ENCODE measurements at regions not wholly inside any gene's neighbourhood (a gene's known extent, or its start where the extent isn't known, plus 50 kb on each side); places are given as distances from the start of the nearest gene placed in this dataset.

DNA sequence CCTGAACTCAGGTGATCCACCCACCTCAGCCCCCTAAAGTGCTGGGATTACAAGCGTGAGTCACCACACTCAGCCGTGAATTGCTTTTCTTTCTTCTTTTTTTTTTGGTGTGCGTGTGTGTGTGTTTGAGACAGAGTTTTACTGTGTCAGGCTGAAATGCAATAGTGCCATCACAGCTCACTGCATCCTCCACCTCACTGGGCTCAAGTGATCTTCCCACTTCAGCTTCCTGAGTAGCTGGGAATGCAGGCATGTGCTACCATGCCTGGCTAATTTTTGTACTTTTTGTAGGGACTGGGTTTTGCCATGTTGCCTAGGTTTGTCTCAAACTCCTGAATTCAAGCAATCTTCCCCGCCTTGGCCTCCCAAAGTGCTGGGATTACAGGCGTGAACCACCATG is 113.7 kb upstream of the HAPLN1 start:
- BruUV-seq (replicated peaks), result no TSS peak
- TF ChIP-seq, protein P1, sequence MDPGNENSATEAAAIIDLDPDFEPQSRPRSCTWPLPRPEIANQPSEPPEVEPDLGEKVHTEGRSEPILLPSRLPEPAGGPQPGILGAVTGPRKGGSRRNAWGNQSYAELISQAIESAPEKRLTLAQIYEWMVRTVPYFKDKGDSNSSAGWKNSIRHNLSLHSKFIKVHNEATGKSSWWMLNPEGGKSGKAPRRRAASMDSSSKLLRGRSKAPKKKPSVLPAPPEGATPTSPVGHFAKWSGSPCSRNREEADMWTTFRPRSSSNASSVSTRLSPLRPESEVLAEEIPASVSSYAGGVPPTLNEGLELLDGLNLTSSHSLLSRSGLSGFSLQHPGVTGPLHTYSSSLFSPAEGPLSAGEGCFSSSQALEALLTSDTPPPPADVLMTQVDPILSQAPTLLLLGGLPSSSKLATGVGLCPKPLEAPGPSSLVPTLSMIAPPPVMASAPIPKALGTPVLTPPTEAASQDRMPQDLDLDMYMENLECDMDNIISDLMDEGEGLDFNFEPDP (CRISPR knock-in tag; IDR thresholded peaks at IDR 0.05), result no peak
- no peak for TF ChIP-seq NR1H2 (CRISPR knock-in tag; IDR thresholded peaks at IDR 0.05)
- TF ChIP-seq CREBBP (IDR thresholded peaks at IDR 0.05; ENCODE audit: low read depth, low read length), result no peak
- TF ChIP-seq ARID1B (IDR thresholded peaks at IDR 0.05), result no peak
- no peak for TF ChIP-seq NR2F6 (CRISPR knock-in tag; IDR thresholded peaks at IDR 0.05)
- no peak for TF ChIP-seq ZNF77 (CRISPR knock-in tag; IDR thresholded peaks at IDR 0.05)
- TF ChIP-seq, protein P2, sequence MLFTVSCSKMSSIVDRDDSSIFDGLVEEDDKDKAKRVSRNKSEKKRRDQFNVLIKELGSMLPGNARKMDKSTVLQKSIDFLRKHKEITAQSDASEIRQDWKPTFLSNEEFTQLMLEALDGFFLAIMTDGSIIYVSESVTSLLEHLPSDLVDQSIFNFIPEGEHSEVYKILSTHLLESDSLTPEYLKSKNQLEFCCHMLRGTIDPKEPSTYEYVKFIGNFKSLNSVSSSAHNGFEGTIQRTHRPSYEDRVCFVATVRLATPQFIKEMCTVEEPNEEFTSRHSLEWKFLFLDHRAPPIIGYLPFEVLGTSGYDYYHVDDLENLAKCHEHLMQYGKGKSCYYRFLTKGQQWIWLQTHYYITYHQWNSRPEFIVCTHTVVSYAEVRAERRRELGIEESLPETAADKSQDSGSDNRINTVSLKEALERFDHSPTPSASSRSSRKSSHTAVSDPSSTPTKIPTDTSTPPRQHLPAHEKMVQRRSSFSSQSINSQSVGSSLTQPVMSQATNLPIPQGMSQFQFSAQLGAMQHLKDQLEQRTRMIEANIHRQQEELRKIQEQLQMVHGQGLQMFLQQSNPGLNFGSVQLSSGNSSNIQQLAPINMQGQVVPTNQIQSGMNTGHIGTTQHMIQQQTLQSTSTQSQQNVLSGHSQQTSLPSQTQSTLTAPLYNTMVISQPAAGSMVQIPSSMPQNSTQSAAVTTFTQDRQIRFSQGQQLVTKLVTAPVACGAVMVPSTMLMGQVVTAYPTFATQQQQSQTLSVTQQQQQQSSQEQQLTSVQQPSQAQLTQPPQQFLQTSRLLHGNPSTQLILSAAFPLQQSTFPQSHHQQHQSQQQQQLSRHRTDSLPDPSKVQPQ (CRISPR knock-in tag; IDR thresholded peaks at IDR 0.05; ENCODE audit: borderline replicate concordance), result no peak
- TF ChIP-seq ZNF76 (CRISPR knock-in tag; IDR thresholded peaks at IDR 0.05; ENCODE audit: borderline replicate concordance), result no peak
- TF ChIP-seq, protein P3, sequence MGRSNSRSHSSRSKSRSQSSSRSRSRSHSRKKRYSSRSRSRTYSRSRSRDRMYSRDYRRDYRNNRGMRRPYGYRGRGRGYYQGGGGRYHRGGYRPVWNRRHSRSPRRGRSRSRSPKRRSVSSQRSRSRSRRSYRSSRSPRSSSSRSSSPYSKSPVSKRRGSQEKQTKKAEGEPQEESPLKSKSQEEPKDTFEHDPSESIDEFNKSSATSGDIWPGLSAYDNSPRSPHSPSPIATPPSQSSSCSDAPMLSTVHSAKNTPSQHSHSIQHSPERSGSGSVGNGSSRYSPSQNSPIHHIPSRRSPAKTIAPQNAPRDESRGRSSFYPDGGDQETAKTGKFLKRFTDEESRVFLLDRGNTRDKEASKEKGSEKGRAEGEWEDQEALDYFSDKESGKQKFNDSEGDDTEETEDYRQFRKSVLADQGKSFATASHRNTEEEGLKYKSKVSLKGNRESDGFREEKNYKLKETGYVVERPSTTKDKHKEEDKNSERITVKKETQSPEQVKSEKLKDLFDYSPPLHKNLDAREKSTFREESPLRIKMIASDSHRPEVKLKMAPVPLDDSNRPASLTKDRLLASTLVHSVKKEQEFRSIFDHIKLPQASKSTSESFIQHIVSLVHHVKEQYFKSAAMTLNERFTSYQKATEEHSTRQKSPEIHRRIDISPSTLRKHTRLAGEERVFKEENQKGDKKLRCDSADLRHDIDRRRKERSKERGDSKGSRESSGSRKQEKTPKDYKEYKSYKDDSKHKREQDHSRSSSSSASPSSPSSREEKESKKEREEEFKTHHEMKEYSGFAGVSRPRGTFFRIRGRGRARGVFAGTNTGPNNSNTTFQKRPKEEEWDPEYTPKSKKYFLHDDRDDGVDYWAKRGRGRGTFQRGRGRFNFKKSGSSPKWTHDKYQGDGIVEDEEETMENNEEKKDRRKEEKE (IDR thresholded peaks at IDR 0.05; ENCODE audit: borderline replicate concordance in 1 of 2, control insufficient read depth in 1 of 2, low read depth in 2 of 2, low read length in 1 of 2), result no peak
- TF ChIP-seq, protein P4, sequence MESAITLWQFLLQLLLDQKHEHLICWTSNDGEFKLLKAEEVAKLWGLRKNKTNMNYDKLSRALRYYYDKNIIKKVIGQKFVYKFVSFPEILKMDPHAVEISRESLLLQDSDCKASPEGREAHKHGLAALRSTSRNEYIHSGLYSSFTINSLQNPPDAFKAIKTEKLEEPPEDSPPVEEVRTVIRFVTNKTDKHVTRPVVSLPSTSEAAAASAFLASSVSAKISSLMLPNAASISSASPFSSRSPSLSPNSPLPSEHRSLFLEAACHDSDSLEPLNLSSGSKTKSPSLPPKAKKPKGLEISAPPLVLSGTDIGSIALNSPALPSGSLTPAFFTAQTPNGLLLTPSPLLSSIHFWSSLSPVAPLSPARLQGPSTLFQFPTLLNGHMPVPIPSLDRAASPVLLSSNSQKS (CRISPR knock-in tag; IDR thresholded peaks at IDR 0.05), result no peak
- no peak for TF ChIP-seq ZBTB7A (IDR thresholded peaks at IDR 0.05; ENCODE audit: borderline replicate concordance, control insufficient read depth, low read depth, low read length)
- no peak for TF ChIP-seq SMAD4 (CRISPR knock-in tag; conservative IDR thresholded peaks at IDR 0.05)
- no peak for TF ChIP-seq KLF1 (tag; IDR thresholded peaks at IDR 0.05)
- TF ChIP-seq CXXC5 (CRISPR knock-in tag; IDR thresholded peaks at IDR 0.05), result no peak
- no peak for TF ChIP-seq SRSF7 (optimal IDR thresholded peaks at IDR 0.05; ENCODE audit: low read depth, low read length)
- no peak for TF ChIP-seq NCOA1 (IDR thresholded peaks at IDR 0.05; ENCODE audit: low read depth)

More for the DNA sequence above, 113.7 kb upstream of the HAPLN1 start:
- Histone ChIP-seq H3K9me1 (ENCODE audit: control insufficient read depth, insufficient read depth, low read length) (no peaks in the 10 kb centered on the region), H3K79me2 (ENCODE audit: control insufficient read depth, insufficient read depth, low read length) (no peaks in the 10 kb centered on the region), H3K27ac (ENCODE audit: extremely low read depth, low read depth, low read length) (no peak overlapping the region), H3K4me3 (no peak overlapping the region), H3K4me2 (ENCODE audit: insufficient read depth, low read length) (no peak overlapping the region), H4K20me1 (replicated peaks; ENCODE audit: control insufficient read depth, insufficient read depth, low read length) (no peaks in the 10 kb centered on the region), H3K36me3 (ENCODE audit: control insufficient read depth, insufficient read depth, low read length) (no peaks in the 10 kb centered on the region), H2AFZ (ENCODE audit: low read depth, low read length) (no peak overlapping the region), H3K9ac (ENCODE audit: insufficient read depth in 1 of 2, low read depth in 2 of 2, low read length in 2 of 2) (no peak overlapping the region), H3K27me3 (ENCODE audit: control insufficient read depth in 2 of 2, insufficient read depth in 2 of 2, low read length in 2 of 2) (no peaks in the 10 kb centered on the region), H3K9me3 (replicated peaks; ENCODE audit: control insufficient read depth, insufficient read depth, low read depth, low read length) (no peaks in the 10 kb centered on the region; the same call in 1 of the 2 replicates), H3K4me1 (replicated peaks in 1 of 2; ENCODE audit: control insufficient read depth in 2 of 2, insufficient read depth in 2 of 2, low read length in 2 of 2) (no peaks in the 10 kb centered on the region)
- DNase-seq (ENCODE audit: extremely low read depth in 1 of 4, low spot score in 3 of 4) (no peak), ATAC-seq (no peak), FAIRE-seq (no peak)
- intact Hi-C loops (cut with micrococcal nuclease) (no loop called here), in situ Hi-C loops (cut with MboI) (no loop called here)
- WGBS (ENCODE audit: insufficient coverage, low coverage, missing lambda C conversion rate), result 3% methylated on average over 3 of the region's 5 CpGs
- CTCF ChIA-PET (ENCODE audit: low intra/inter-chr PET ratio), result no interaction called here
- POLR2A ChIA-PET, result no interaction called here
